ENCODE measurements at regions not wholly inside any gene's neighbourhood (a gene's known extent, or its start where the extent isn't known, plus 50 kb on each side); places are given as distances from the start of the nearest gene placed in this dataset.

DNA sequence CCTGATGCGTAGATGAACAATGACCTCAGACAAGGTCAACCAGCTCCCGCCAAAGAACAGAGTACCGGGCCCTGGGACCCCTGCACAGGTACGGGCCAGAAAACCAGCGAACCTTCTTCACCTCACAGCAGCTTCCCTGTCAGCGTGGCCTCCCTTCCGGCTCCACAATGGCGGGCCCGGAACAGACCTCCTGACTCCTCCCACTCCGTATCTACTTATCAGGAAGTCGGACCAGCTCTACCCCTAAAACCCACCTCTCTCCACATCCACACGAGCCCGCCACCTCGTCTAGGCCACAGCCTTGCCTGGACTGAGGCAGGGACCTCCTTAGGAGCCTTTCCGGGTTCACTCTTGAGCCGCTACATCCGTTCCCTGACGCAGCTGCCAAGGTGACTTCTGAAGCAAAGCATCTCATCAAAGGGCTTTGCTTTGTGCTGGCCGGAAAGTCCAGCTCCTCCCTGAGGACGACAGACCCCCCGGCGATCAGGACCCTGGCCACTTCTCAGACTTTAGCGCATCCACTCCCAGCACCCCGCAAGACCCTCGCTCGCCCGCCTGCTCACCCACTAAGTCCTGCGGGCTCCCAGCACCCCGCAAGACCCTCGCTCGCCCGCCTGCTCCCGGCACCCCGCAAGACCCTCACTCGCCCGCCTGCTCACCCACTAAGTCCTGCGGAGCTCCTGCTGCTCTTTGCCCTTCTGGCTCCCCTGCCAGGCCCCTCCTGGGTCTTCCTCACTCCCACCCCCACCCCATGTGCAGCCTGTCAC lies 308.3 kb upstream of the FOXQ1 start:
- TF ChIP-seq, protein P1, sequence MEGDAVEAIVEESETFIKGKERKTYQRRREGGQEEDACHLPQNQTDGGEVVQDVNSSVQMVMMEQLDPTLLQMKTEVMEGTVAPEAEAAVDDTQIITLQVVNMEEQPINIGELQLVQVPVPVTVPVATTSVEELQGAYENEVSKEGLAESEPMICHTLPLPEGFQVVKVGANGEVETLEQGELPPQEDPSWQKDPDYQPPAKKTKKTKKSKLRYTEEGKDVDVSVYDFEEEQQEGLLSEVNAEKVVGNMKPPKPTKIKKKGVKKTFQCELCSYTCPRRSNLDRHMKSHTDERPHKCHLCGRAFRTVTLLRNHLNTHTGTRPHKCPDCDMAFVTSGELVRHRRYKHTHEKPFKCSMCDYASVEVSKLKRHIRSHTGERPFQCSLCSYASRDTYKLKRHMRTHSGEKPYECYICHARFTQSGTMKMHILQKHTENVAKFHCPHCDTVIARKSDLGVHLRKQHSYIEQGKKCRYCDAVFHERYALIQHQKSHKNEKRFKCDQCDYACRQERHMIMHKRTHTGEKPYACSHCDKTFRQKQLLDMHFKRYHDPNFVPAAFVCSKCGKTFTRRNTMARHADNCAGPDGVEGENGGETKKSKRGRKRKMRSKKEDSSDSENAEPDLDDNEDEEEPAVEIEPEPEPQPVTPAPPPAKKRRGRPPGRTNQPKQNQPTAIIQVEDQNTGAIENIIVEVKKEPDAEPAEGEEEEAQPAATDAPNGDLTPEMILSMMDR (conservative IDR thresholded peaks at IDR 0.05 in 1 of 2, IDR thresholded peaks at IDR 0.05 in 1 of 2; ENCODE audit: low read depth in 1 of 2, low read length in 2 of 2): no peak
- no peak for TF ChIP-seq EZH2 (IDR thresholded peaks at IDR 0.05; ENCODE audit: low read length, missing control alignments)
- no peak overlapping the region for H2AFZ ChIP-seq (ENCODE audit: low read length)
- H3K27me3 ChIP-seq (ENCODE audit: control insufficient read depth, insufficient read depth, low read length): peaks cover under 1% of the 10 kb centered on the region
- no peaks in the 10 kb centered on the region for H3K9me3 ChIP-seq (ENCODE audit: control insufficient read depth, insufficient read depth, low read depth, low read length)
- H3K79me2 ChIP-seq (ENCODE audit: control insufficient read depth, insufficient read depth, low read length): no peaks in the 10 kb centered on the region
- no peaks in the 10 kb centered on the region for H4K20me1 ChIP-seq (ENCODE audit: control insufficient read depth, extremely low read depth, insufficient read depth, low read length)
- no peak overlapping the region for H3K27ac ChIP-seq (ENCODE audit: insufficient read depth, low read length)
- no peak overlapping the region for H3K4me2 ChIP-seq (ENCODE audit: extremely low read depth, insufficient read depth, low read length)
- H3K4me3 ChIP-seq (replicated peaks in 1 of 4; ENCODE audit: control extremely low read depth in 1 of 4, insufficient read depth in 1 of 4, low read depth in 3 of 4, low read length in 4 of 4): no peak overlapping the region
- H3K4me1 ChIP-seq (ENCODE audit: control insufficient read depth, extremely low read depth, insufficient read depth, low read length): no peaks in the 10 kb centered on the region
- H3K36me3 ChIP-seq (ENCODE audit: control insufficient read depth, insufficient read depth, low read length): no peaks in the 10 kb centered on the region
- no peak overlapping the region for H3K9ac ChIP-seq (ENCODE audit: insufficient read depth, low read length)
- no peak for DNase-seq (ENCODE audit: low read depth in 2 of 2)

DNA sequence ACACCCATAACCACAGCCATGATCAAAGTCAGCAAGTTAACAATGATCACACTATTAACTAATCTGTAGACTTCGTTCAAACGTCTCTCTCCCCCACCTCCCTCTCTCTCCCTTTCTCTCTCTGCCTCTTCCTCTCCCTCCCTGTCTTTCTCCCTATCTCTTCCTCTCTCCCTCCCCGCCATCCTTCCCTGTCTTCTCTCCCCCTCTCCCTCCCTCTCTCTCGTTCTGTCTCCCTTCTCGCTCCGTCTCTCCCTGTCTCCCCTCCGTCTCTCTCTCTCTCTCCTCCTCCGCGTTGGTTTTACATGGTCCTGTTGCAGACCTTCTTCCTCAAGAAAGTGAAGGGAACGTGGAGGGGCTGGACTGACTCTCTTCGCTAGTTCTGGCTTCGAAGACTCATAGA lies 308.9 kb upstream of the FOXQ1 start:
- Histone ChIP-seq H4K20me1 (ENCODE audit: control insufficient read depth, extremely low read depth, insufficient read depth, low read length) (no peaks in the 10 kb centered on the region), H3K36me3 (ENCODE audit: control insufficient read depth, insufficient read depth, low read length) (no peaks in the 10 kb centered on the region), H3K9me3 (ENCODE audit: control insufficient read depth, insufficient read depth, low read depth, low read length) (no peaks in the 10 kb centered on the region), H2AFZ (ENCODE audit: low read length) (no peak overlapping the region), H3K4me3 (replicated peaks in 1 of 4; ENCODE audit: control extremely low read depth in 1 of 4, insufficient read depth in 1 of 4, low read depth in 3 of 4, low read length in 4 of 4) (no peak overlapping the region), H3K27me3 (ENCODE audit: control insufficient read depth, insufficient read depth, low read length) (peaks cover 2% of the 10 kb centered on the region), H3K4me1 (ENCODE audit: control insufficient read depth, extremely low read depth, insufficient read depth, low read length) (no peaks in the 10 kb centered on the region), H3K4me2 (ENCODE audit: extremely low read depth, insufficient read depth, low read length) (no peak overlapping the region), H3K27ac (ENCODE audit: insufficient read depth, low read length) (no peak overlapping the region), H3K79me2 (ENCODE audit: control insufficient read depth, insufficient read depth, low read length) (no peaks in the 10 kb centered on the region), H3K9ac (ENCODE audit: insufficient read depth, low read length) (no peak overlapping the region)
- DNase-seq (ENCODE audit: low read depth in 2 of 2): no peak
- TF ChIP-seq, protein P1 (conservative IDR thresholded peaks at IDR 0.05 in 1 of 2, IDR thresholded peaks at IDR 0.05 in 1 of 2; ENCODE audit: low read depth in 1 of 2, low read length in 2 of 2): no peak
- no peak for TF ChIP-seq EZH2 (IDR thresholded peaks at IDR 0.05; ENCODE audit: low read length, missing control alignments)

DNA sequence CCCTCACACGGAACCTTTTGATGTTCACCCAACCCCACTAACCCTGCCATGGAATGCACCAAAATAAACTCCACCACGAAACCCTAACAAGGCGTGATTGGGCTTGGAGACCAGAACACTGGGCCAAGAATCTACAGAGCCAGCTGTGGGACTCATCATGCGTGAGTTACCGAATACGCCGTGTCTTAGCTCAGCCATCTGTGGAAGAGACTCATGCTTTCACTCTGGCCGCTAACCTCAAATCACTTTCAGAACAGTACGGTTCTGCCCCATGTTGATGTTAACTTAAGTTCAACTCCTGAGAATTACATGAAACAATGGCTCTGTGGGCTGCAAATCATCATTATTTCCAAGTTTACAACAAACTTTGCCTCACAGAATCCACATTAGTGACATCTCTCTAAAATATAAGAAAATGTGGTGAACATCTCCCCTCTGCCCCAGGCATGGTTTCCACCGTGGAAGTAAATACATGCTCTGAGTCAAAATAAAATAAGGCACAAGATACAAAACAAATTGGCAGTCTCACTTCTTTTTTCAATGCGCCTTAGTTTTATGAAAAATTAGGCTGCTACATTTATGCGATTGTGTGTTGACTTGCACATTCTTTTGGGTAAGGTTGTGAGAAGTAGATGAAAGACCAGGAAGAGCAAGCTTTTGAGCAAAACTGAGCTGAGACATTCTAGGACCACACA lies 308.9 kb upstream of the EXOC2 start:
- DNase-seq (ENCODE audit: low read depth in 2 of 2): peak in 1 of 2 donors; percentile 40
- H4K20me1 ChIP-seq (ENCODE audit: control insufficient read depth, extremely low read depth, insufficient read depth, low read length): no peaks in the 10 kb centered on the region
- H3K36me3 ChIP-seq (ENCODE audit: control insufficient read depth, insufficient read depth, low read length): no peaks in the 10 kb centered on the region
- H3K79me2 ChIP-seq (ENCODE audit: control insufficient read depth, insufficient read depth, low read length): no peaks in the 10 kb centered on the region
- H3K9ac ChIP-seq (ENCODE audit: insufficient read depth, low read length): no peak overlapping the region
- H3K27me3 ChIP-seq (ENCODE audit: control insufficient read depth, insufficient read depth, low read length): peaks cover 2% of the 10 kb centered on the region
- no peaks in the 10 kb centered on the region for H3K4me1 ChIP-seq (ENCODE audit: control insufficient read depth, extremely low read depth, insufficient read depth, low read length)
- TF ChIP-seq EZH2 (IDR thresholded peaks at IDR 0.05; ENCODE audit: low read length, missing control alignments): no peak
- TF ChIP-seq, protein P1 (conservative IDR thresholded peaks at IDR 0.05 in 1 of 2, IDR thresholded peaks at IDR 0.05 in 1 of 2; ENCODE audit: low read depth in 1 of 2, low read length in 2 of 2): no peak
- H3K9me3 ChIP-seq (ENCODE audit: control insufficient read depth, insufficient read depth, low read depth, low read length): no peaks in the 10 kb centered on the region
- H3K4me3 ChIP-seq (replicated peaks in 1 of 4; ENCODE audit: control extremely low read depth in 1 of 4, insufficient read depth in 1 of 4, low read depth in 3 of 4, low read length in 4 of 4): no peak overlapping the region
- no peak overlapping the region for H2AFZ ChIP-seq (ENCODE audit: low read length)
- H3K27ac ChIP-seq (ENCODE audit: insufficient read depth, low read length): no peak overlapping the region
- H3K4me2 ChIP-seq (ENCODE audit: extremely low read depth, insufficient read depth, low read length): peak overlapping the region; percentile 62
